CD4-positive, alpha-beta memory T cell (primary cell): ENCODE measurements at regions not wholly inside any gene's neighbourhood (a gene's known extent, or its start where the extent isn't known, plus 50 kb on each side); places are given as distances from the start of the nearest gene placed in this dataset.

Source experiments
- CTCF ChIA-PET: fragments of 350-600 bp; sonication (Branson Sonifier 250); formaldehyde crosslinking; loops from one replicate; lab custom pipeline; 2021; ENCODE audit warnings: inconsistent platforms; ENCODE audit not compliant: partially characterized antibody; lab: Charles Lee
- POLR2A ChIA-PET: fragments of 350-600 bp; sonication (Branson Sonifier 250); formaldehyde crosslinking; loops from one replicate; lab custom pipeline; 2021; ENCODE audit not compliant: partially characterized antibody; lab: Charles Lee
- DNase-seq, 5 donors: peaks; one replicate each; pipeline versions ENCODE4 v3.0.0 to v3.0.0-alpha.2; 2020 to 2022; ENCODE audit warnings: mixed read lengths in 1 of 5
- H3K27ac ChIP-seq: one replicate; pipeline ENCODE4 v1.7.0; 2013; ENCODE audit warnings: low read depth, low read length
- H3K27me3 ChIP-seq: 2 replicates; pipeline ENCODE4 v1.7.0; 2013; ENCODE audit warnings: mild to moderate bottlenecking, low read length, moderate library complexity; ENCODE audit not compliant: insufficient read depth
- H3K36me3 ChIP-seq: 2 replicates; pipeline ENCODE4 v1.7.0; 2013; ENCODE audit warnings: mild to moderate bottlenecking, low read length, moderate library complexity; ENCODE audit not compliant: insufficient read depth
- H3K4me1 ChIP-seq: 2 replicates; pipeline ENCODE4 v1.7.0; 2013; ENCODE audit warnings: mild to moderate bottlenecking, low read length, moderate library complexity; ENCODE audit not compliant: insufficient read depth
- H3K4me3 ChIP-seq, 2 donors: one replicate each; pipeline ENCODE4 v1.7.0; 2013; ENCODE audit warnings: low read length in 2 of 2, mild to moderate bottlenecking in 1 of 2
- H3K9me3 ChIP-seq, 2 donors: one replicate each; pipeline ENCODE4 v1.7.0; 2013; ENCODE audit warnings: low read length in 2 of 2, control low read depth in 1 of 2; ENCODE audit not compliant: control insufficient read depth in 1 of 2
- H3K27ac Mint-ChIP-seq, 7 donors: one replicate each; pipeline ENCODE4 v1.8.0; 2020 to 2021; ENCODE audit warnings: mixed read lengths in 7 of 7, mild to moderate bottlenecking in 6 of 7, inconsistent platforms in 3 of 7, moderate library complexity in 3 of 7
- H3K27me3 Mint-ChIP-seq, 2 donors: one replicate each; pipeline ENCODE4 v1.8.0; 2020 to 2021; ENCODE audit warnings: mixed read lengths in 2 of 2
- H3K36me3 Mint-ChIP-seq, 2 donors: one replicate each; pipeline ENCODE4 v1.8.0; 2020 to 2021; ENCODE audit warnings: mixed read lengths in 2 of 2, inconsistent platforms in 1 of 2, mild to moderate bottlenecking in 1 of 2
- H3K4me1 Mint-ChIP-seq, 4 donors: one replicate each; pipeline ENCODE4 v1.8.0; 2020 to 2021; ENCODE audit warnings: mixed read lengths in 4 of 4, mild to moderate bottlenecking in 1 of 4
- H3K4me3 Mint-ChIP-seq, 8 donors: one replicate each; pipeline ENCODE4 v1.8.0; 2020 to 2021; ENCODE audit warnings: mixed read lengths in 8 of 8, mild to moderate bottlenecking in 7 of 8, moderate library complexity in 6 of 8, inconsistent platforms in 3 of 8
- H3K9me3 Mint-ChIP-seq, 8 donors: one replicate each; pipeline ENCODE4 v1.8.0; 2020 to 2021; ENCODE audit warnings: mixed read lengths in 8 of 8, mild to moderate bottlenecking in 5 of 8, inconsistent platforms in 3 of 8, moderate library complexity in 1 of 8
- intact Hi-C: fragments of 100-400 bp; cut with micrococcal nuclease; formaldehyde crosslinking; loops from one replicate; pipeline ENCODE4 v1.15.1; 2023

- ChIA-PET POLR2A (interaction anchor here (0.6 to 2.7 kb wide), 7 partner anchors 7 to 236 kb away, joined by 3 to 24 read pairs (median 6); partner anchors contain the start of gene JUN), CTCF (interaction anchor here (1.2 to 2.1 kb wide), 3 partner anchors 10 to 26 kb away, joined by 3 to 6 read pairs (median 4); no protein-coding TSS in a partner anchor)
- Mint-ChIP-seq H3K27me3 (no peaks in the 10 kb centered on the region), H3K4me1 (peaks cover 13 to 31% (median 23%) of the 10 kb centered on the region in 4 donors), H3K27ac (peak overlapping the region; percentile 76 to 96 (median 95)), H3K4me3 (peak overlapping the region; percentile 83 to 91 (median 86)), H3K36me3 (no peaks in the 10 kb centered on the region), H3K9me3 (peaks cover 0 to 3% (median 0%) of the 10 kb centered on the region in 8 donors)
- Histone ChIP-seq H3K36me3 (no peaks in the 10 kb centered on the region), H3K27me3 (no peaks in the 10 kb centered on the region), H3K4me1 (peaks cover 16% of the 10 kb centered on the region), H3K4me3 (peak overlapping the region; percentile 39 to 63), H3K9me3 (no peaks in the 10 kb centered on the region), H3K27ac (peak overlapping the region; percentile 57)
- DNase-seq = peak; percentile 48 to 72 (median 52)
- intact Hi-C loops = loop anchor here (2.0 to 5.0 kb wide), 3 partner anchors 52 to 236 kb away; partner anchors contain the start of gene JUN
These were observed 236.5 kb upstream of the JUN start for GRCh38 chr1:59020151-59020997.

GRCh38 chr1:59022199-59022598, 238.4 kb upstream of the JUN start:
- peaks cover 13 to 31% (median 23%) of the 10 kb centered on the region in 4 donors for H3K4me1 Mint-ChIP-seq
- Histone ChIP-seq H3K9me3 (no peaks in the 10 kb centered on the region), H3K27me3 (no peaks in the 10 kb centered on the region), H3K4me3 (no peak overlapping the region), H3K36me3 (no peaks in the 10 kb centered on the region), H3K4me1 (peaks cover 16% of the 10 kb centered on the region), H3K27ac (no peak overlapping the region)
- H3K9me3 Mint-ChIP-seq = peaks cover 0 to 3% (median 0%) of the 10 kb centered on the region in 8 donors
- peaks cover 0 to 3% of the 10 kb centered on the region in 2 donors for H3K36me3 Mint-ChIP-seq
- intact Hi-C loops = loop anchor here (5.0 kb wide), 2 partner anchors 50 to 80 kb away; no protein-coding TSS in a partner anchor
- CTCF ChIA-PET = interaction anchor here (0.6 to 2.1 kb wide), 2 partner anchors 9 to 24 kb away, joined by 3 to 6 read pairs; no protein-coding TSS in a partner anchor
- H3K27me3 Mint-ChIP-seq = no peaks in the 10 kb centered on the region
- no peak overlapping the region for H3K4me3 Mint-ChIP-seq
- peak overlapping the region in 1 of 7 donors; percentile 5 for H3K27ac Mint-ChIP-seq
- POLR2A ChIA-PET = no interaction called here
- no peak for DNase-seq

- Histone ChIP-seq H3K27me3 (no peaks in the 10 kb centered on the region), H3K27ac (no peak overlapping the region), H3K4me3 (no peak overlapping the region), H3K4me1 (peaks cover 16% of the 10 kb centered on the region), H3K36me3 (no peaks in the 10 kb centered on the region), H3K9me3 (no peaks in the 10 kb centered on the region)
- no peak for DNase-seq
- H3K27me3 Mint-ChIP-seq = no peaks in the 10 kb centered on the region
- no peak overlapping the region for H3K4me3 Mint-ChIP-seq
- intact Hi-C loops = loop anchor here (5.0 kb wide), 2 partner anchors 50 to 80 kb away; no protein-coding TSS in a partner anchor
- H3K27ac Mint-ChIP-seq = no peak overlapping the region
- H3K4me1 Mint-ChIP-seq = peaks cover 13 to 31% (median 23%) of the 10 kb centered on the region in 4 donors
- peaks cover 0 to 3% of the 10 kb centered on the region in 2 donors for H3K36me3 Mint-ChIP-seq
- POLR2A ChIA-PET = no interaction called here
- H3K9me3 Mint-ChIP-seq = peaks cover 0 to 3% (median 0%) of the 10 kb centered on the region in 8 donors
- CTCF ChIA-PET = no interaction called here
These were observed 239.0 kb upstream of the JUN start for GRCh38 chr1:59022799-59023198.

- Mint-ChIP-seq H3K27me3 (no peaks in the 10 kb centered on the region), H3K4me1 (peaks cover 8 to 16% (median 9%) of the 10 kb centered on the region in 4 donors), H3K36me3 (peaks cover 0 to 3% of the 10 kb centered on the region in 2 donors), H3K27ac (no peak overlapping the region), H3K4me3 (no peak overlapping the region), H3K9me3 (no peaks in the 10 kb centered on the region)
- Histone ChIP-seq H3K27me3 (no peaks in the 10 kb centered on the region), H3K36me3 (no peaks in the 10 kb centered on the region), H3K9me3 (no peaks in the 10 kb centered on the region), H3K27ac (no peak overlapping the region), H3K4me1 (peaks cover 8% of the 10 kb centered on the region), H3K4me3 (no peak overlapping the region)
- ChIA-PET POLR2A (no interaction called here), CTCF (no interaction called here)
- no peak for DNase-seq
- intact Hi-C loops = no loop called here
These were observed 241.4 kb upstream of the JUN start for GRCh38 chr1:59025201-59025600.

- Histone ChIP-seq H3K4me1 (peaks cover under 1% of the 10 kb centered on the region), H3K9me3 (no peaks in the 10 kb centered on the region), H3K27ac (no peak overlapping the region), H3K36me3 (no peaks in the 10 kb centered on the region), H3K27me3 (no peaks in the 10 kb centered on the region), H3K4me3 (no peak overlapping the region)
- peaks cover 1 to 9% (median 2%) of the 10 kb centered on the region in 4 donors for H3K4me1 Mint-ChIP-seq
- DNase-seq = no peak
- intact Hi-C loops = no loop called here
- ChIA-PET POLR2A (no interaction called here), CTCF (no interaction called here)
- H3K4me3 Mint-ChIP-seq = no peak overlapping the region
- H3K36me3 Mint-ChIP-seq = peaks cover 0 to 3% of the 10 kb centered on the region in 2 donors
- no peaks in the 10 kb centered on the region for H3K27me3 Mint-ChIP-seq
- no peaks in the 10 kb centered on the region for H3K9me3 Mint-ChIP-seq
- no peak overlapping the region for H3K27ac Mint-ChIP-seq
These were observed 242.1 kb upstream of the JUN start for GRCh38 chr1:59025898-59026426.

- Mint-ChIP-seq H3K27ac (no peak overlapping the region), H3K27me3 (no peaks in the 10 kb centered on the region), H3K36me3 (peaks cover 0 to 7% of the 10 kb centered on the region in 2 donors), H3K4me3 (no peak overlapping the region), H3K9me3 (no peaks in the 10 kb centered on the region), H3K4me1 (peaks cover 0 to 5% (median 0%) of the 10 kb centered on the region in 4 donors)
- H3K27me3 ChIP-seq = no peaks in the 10 kb centered on the region
- intact Hi-C loops = no loop called here
- H3K4me1 ChIP-seq = no peaks in the 10 kb centered on the region
- POLR2A ChIA-PET = no interaction called here
- no peak overlapping the region for H3K4me3 ChIP-seq
- CTCF ChIA-PET = no interaction called here
- no peaks in the 10 kb centered on the region for H3K9me3 ChIP-seq
- no peak overlapping the region for H3K27ac ChIP-seq
- no peak for DNase-seq
- H3K36me3 ChIP-seq = no peaks in the 10 kb centered on the region
These were observed 242.7 kb upstream of the JUN start for GRCh38 chr1:59026472-59026948.

GRCh38 chr1:59027177-59027576, 243.3 kb upstream of the JUN start:
- Mint-ChIP-seq H3K4me1 (peaks cover 0 to 2% (median 0%) of the 10 kb centered on the region in 4 donors), H3K27ac (no peak overlapping the region), H3K27me3 (no peaks in the 10 kb centered on the region), H3K9me3 (no peaks in the 10 kb centered on the region), H3K4me3 (no peak overlapping the region), H3K36me3 (peaks cover 0 to 7% of the 10 kb centered on the region in 2 donors)
- H3K4me1 ChIP-seq = no peaks in the 10 kb centered on the region
- no peak overlapping the region for H3K27ac ChIP-seq
- H3K4me3 ChIP-seq = no peak overlapping the region
- ChIA-PET CTCF (no interaction called here), POLR2A (no interaction called here)
- no peaks in the 10 kb centered on the region for H3K27me3 ChIP-seq
- H3K36me3 ChIP-seq = no peaks in the 10 kb centered on the region
- no peaks in the 10 kb centered on the region for H3K9me3 ChIP-seq
- DNase-seq = no peak
- intact Hi-C loops = no loop called here
